Lung (tissue), 11 donors: ENCODE measurements at regions not wholly inside any gene's neighbourhood (a gene's known extent, or its start where the extent isn't known, plus 50 kb on each side); places are given as distances from the start of the nearest gene placed in this dataset.

Source experiments
- ATAC-seq: fragments of 200-7000 bp; cut with Tn5 transposase; one replicate; pipeline ENCODE4 v1.9.1; 2020; ENCODE audit warnings: moderate number of reproducible peaks; ENCODE audit not compliant: insufficient read depth, low FRiP score
- DNase-seq, 3 donors: peaks; one replicate each; pipeline ENCODE4 v3.0.0-alpha.2; 2013 to 2017
- H3K27ac ChIP-seq, 2 donors: one replicate each; pipeline ENCODE4 v1.5.1; 2013; ENCODE audit warnings: mild to moderate bottlenecking in 2 of 2, moderate library complexity in 2 of 2, control low read depth in 1 of 2, inconsistent platforms in 1 of 2, low read depth in 1 of 2, low read length in 1 of 2
- H3K27me3 ChIP-seq, 3 donors: one replicate each; pipeline ENCODE4 v1.5.1; 2013; ENCODE audit warnings: low read length in 2 of 3; ENCODE audit not compliant: control insufficient read depth in 3 of 3, insufficient read depth in 3 of 3
- H3K36me3 ChIP-seq, 4 donors: one replicate each; pipeline ENCODE4 v1.5.1; 2013; ENCODE audit warnings: low read length in 4 of 4, mild to moderate bottlenecking in 1 of 4, moderate library complexity in 1 of 4; ENCODE audit not compliant: control insufficient read depth in 4 of 4, insufficient read depth in 4 of 4
- H3K4me1 ChIP-seq, 5 donors: one replicate each; pipeline ENCODE4 v1.5.1; 2013; ENCODE audit warnings: low read length in 5 of 5, mild to moderate bottlenecking in 2 of 5, moderate library complexity in 1 of 5; ENCODE audit not compliant: control insufficient read depth in 5 of 5, insufficient read depth in 5 of 5
- H3K4me3 ChIP-seq: one replicate; pipeline ENCODE4 v1.5.1; 2013; ENCODE audit warnings: mild to moderate bottlenecking, control low read depth, moderate library complexity
- H3K9ac ChIP-seq, 2 donors: one replicate each; pipeline ENCODE4 v1.5.1; 2013; ENCODE audit warnings: low read length in 2 of 2, control low read depth in 1 of 2; ENCODE audit not compliant: insufficient read depth in 1 of 2
- H3K9me3 ChIP-seq, 4 donors: one replicate each; pipeline ENCODE4 v1.5.1; 2013; ENCODE audit warnings: low read length in 3 of 4, mild to moderate bottlenecking in 1 of 4, moderate library complexity in 1 of 4; ENCODE audit not compliant: control insufficient read depth in 4 of 4, insufficient read depth in 3 of 4
- WGBS, 2 donors: extraction: QIAGEN DNeasy Blood & Tissue Kit; methylation state at CpG; one replicate each; pipeline ENCODE4 v1.1.7; 2013; 5-methylcytosine and 5-hydroxymethylcytosine counted together
- TF ChIP-seq, protein P1 (sequence below): IDR thresholded peaks from 2 replicates; pipeline ENCODE4 v1.5.1; 2012; ENCODE audit warnings: mild to moderate bottlenecking; ENCODE audit errors: control extremely low read depth, extremely low read depth
- donor health status: control.
- donor health status: control.
- donor health status: Bipolar disorder and iron deficiency.
- donor health status: healthy.
- donor health status: DM: yes; HTN: yes; CAD: no.

DNA sequence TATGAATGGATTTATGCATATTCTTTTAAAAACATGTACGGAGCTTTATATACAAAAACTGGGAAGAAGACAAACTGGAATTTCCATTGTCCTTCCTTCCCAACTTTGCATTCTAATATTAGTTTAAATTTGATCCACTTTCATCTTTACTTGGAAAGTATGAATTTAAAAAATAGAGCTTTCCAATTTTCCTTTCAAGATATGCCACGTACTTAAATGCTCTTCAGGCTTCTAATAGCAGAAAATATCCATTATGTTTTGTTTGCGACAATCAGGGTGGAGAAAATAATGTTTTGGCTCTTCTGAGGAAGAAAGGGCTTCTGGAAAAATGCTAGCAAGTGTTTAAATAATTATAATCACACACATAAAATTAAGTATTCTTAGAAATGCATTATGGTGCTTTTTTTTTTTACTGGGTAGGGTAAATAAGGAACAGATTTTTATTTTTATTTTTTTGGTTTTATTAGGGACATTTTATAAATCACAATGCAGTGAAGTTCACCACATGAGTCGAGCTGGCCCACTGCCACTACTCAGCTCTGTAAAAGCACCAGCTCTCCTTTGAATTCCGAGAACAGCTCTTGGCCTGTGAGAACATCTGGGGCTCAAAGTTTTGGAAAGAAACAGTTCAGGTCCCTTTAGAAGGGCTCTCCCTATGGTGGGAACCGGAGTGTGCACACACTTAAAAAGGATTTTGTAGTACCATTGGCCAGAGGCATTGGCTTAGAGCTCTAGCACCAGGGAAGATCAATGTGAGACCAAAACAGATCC is 287.4 kb upstream of the LYPLAL1 start:
- H3K9ac ChIP-seq = no peak overlapping the region
- TF ChIP-seq, protein P1, sequence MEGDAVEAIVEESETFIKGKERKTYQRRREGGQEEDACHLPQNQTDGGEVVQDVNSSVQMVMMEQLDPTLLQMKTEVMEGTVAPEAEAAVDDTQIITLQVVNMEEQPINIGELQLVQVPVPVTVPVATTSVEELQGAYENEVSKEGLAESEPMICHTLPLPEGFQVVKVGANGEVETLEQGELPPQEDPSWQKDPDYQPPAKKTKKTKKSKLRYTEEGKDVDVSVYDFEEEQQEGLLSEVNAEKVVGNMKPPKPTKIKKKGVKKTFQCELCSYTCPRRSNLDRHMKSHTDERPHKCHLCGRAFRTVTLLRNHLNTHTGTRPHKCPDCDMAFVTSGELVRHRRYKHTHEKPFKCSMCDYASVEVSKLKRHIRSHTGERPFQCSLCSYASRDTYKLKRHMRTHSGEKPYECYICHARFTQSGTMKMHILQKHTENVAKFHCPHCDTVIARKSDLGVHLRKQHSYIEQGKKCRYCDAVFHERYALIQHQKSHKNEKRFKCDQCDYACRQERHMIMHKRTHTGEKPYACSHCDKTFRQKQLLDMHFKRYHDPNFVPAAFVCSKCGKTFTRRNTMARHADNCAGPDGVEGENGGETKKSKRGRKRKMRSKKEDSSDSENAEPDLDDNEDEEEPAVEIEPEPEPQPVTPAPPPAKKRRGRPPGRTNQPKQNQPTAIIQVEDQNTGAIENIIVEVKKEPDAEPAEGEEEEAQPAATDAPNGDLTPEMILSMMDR = no peak
- no peaks in the 10 kb centered on the region for H3K36me3 ChIP-seq
- no peak overlapping the region for H3K27ac ChIP-seq
- H3K9me3 ChIP-seq = peaks cover 0 to 2% (median 0%) of the 10 kb centered on the region in 4 donors
- DNase-seq (peak; percentile 48 to 77 (median 59)), ATAC-seq (no peak)
- H3K27me3 ChIP-seq = no peaks in the 10 kb centered on the region
- H3K4me3 ChIP-seq = no peak overlapping the region
- 69 to 79% methylated on average over 6 of the region's 6 CpGs for WGBS, 2 donors
- peaks cover 0 to 12% (median 0%) of the 10 kb centered on the region in 5 donors for H3K4me1 ChIP-seq

DNA sequence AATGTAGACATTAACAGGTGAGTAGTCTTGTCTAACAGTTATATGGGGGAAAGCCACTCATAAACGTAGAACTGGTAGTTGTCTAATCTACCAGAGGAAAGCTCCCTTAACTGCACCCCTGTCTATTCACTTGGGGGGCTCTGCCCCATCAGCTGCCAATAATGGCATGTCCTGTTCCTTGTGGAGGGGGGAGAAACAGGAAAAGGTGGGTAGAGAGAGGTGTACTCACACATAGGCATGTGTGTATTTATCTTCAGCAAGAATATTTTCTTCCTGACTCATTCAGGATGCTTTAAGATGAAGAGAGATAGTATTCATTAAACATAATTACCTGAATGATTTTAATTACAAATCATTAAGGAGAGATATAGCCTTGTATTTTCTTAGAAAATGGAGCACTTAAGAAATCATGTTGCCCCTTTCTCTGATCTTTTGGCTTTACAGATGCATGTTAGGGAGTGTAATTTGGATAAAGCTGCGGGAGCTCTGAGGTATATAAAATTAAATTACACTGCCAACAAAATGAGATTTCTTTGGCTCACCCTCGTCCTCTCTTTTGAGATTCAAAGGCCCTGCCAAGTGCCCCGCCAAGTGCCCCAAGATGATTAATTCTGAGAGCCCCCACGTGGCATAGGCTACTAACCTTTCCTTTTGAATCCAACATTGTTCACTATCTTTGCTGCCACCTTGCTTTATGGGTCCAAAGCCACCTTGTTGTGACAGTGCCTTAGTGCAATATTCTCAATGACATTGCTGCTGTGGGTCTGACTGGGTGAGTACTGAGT is 286.3 kb upstream of the LYPLAL1 start:
- Histone ChIP-seq H3K4me3 (no peak overlapping the region), H3K4me1 (peaks cover 0 to 17% (median 0%) of the 10 kb centered on the region in 5 donors), H3K9ac (no peak overlapping the region), H3K9me3 (peaks cover 0 to 2% (median 0%) of the 10 kb centered on the region in 4 donors), H3K36me3 (no peaks in the 10 kb centered on the region), H3K27ac (no peak overlapping the region), H3K27me3 (no peaks in the 10 kb centered on the region)
- WGBS, 2 donors = 68 to 74% methylated on average over 5 of the region's 5 CpGs
- TF ChIP-seq, protein P1 = no peak
- no peak for DNase-seq
- no peak for ATAC-seq

DNA sequence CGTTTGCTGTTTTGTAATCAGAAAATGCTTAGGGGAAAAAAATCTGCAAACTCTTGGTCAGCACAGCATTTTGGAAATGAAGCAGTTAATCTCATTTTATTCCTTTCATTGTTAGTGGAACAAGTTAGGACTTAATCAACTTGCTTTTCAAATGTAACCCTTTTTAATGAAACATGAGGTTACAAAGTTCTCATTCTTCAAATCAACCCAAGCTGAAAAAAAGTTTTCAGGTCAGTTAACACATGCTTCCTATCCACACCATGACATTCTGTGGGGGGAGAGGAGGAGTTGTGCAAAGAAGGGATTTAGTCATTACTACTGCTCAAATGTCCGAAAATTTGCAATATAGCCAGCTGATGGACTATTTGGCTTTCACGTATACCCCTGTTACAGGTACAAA is 283.2 kb upstream of the LYPLAL1 start:
- TF ChIP-seq, protein P1 = no peak
- 90 to 93% methylated on average over 3 of the region's 3 CpGs for WGBS, 2 donors
- no peak for DNase-seq
- no peaks in the 10 kb centered on the region for H3K36me3 ChIP-seq
- H3K9ac ChIP-seq = no peak overlapping the region
- H3K4me3 ChIP-seq = no peak overlapping the region
- no peaks in the 10 kb centered on the region for H3K9me3 ChIP-seq
- no peaks in the 10 kb centered on the region for H3K27me3 ChIP-seq
- peaks cover 0 to 17% (median 0%) of the 10 kb centered on the region in 5 donors for H3K4me1 ChIP-seq
- no peak for ATAC-seq
- no peak overlapping the region for H3K27ac ChIP-seq
